UCSD-AML1 (cell line): ENCODE measurements at regions not wholly inside any gene's neighbourhood (a gene's known extent, or its start where the extent isn't known, plus 50 kb on each side); places are given as distances from the start of the nearest gene placed in this dataset.
"Not testable (repeated sequence)": the region's sequence is repeated elsewhere in the genome, so short reads cannot be mapped to it uniquely, and the experiment has no call there.

Experiments used
- DNase-seq: peaks from one replicate; lab custom pipeline; 2025; ENCODE audit not compliant: unreplicated experiment; lab: John Stamatoyannopoulos, UW

- no peak for DNase-seq
Measured at GRCh38 chr7:115297656-115298055, 375.8 kb downstream of the MDFIC start.

- DNase-seq, result no peak
Measured at GRCh38 chr7:115293628-115294240, 371.8 kb downstream of the MDFIC start.

- DNase-seq, result no peak
Measured at GRCh38 chr7:115292381-115292780, 370.5 kb downstream of the MDFIC start.

- no peak for DNase-seq
Measured at GRCh38 chr7:115289971-115290370, 368.1 kb downstream of the MDFIC start.

GRCh38 chr7:115276791-115277190 is 354.9 kb downstream of the MDFIC start:
- no peak for DNase-seq

GRCh38 chr7:115273855-115274254 is 352.0 kb downstream of the MDFIC start:
- DNase-seq, result not testable (repeated sequence)

- no peak for DNase-seq
Measured at GRCh38 chr7:115273139-115273772, 351.4 kb downstream of the MDFIC start.

GRCh38 chr7:115271332-115272235 is 349.7 kb downstream of the MDFIC start:
- DNase-seq, result no peak

- DNase-seq, result no peak
Measured at GRCh38 chr7:115269486-115269885, 347.6 kb downstream of the MDFIC start.

GRCh38 chr7:115267503-115267902 is 345.6 kb downstream of the MDFIC start:
- no peak for DNase-seq

- DNase-seq, result no peak
Measured at GRCh38 chr7:115260381-115260780, 338.5 kb downstream of the MDFIC start.

GRCh38 chr7:115252461-115252860 is 330.6 kb downstream of the MDFIC start:
- no peak for DNase-seq

GRCh38 chr7:115249080-115249479 is 327.2 kb downstream of the MDFIC start:
- no peak for DNase-seq

- no peak for DNase-seq
Measured at GRCh38 chr7:115241151-115241550, 319.3 kb downstream of the MDFIC start.

- no peak for DNase-seq
Measured at GRCh38 chr7:115240242-115240641, 318.3 kb downstream of the MDFIC start.

- no peak for DNase-seq
Measured at GRCh38 chr7:115235075-115235474, 313.2 kb downstream of the MDFIC start.

- no peak for DNase-seq
Measured at GRCh38 chr7:115233809-115234208, 311.9 kb downstream of the MDFIC start.

GRCh38 chr7:115232041-115232440 is 310.1 kb downstream of the MDFIC start:
- DNase-seq, result no peak

- no peak for DNase-seq
Measured at GRCh38 chr7:115230882-115231571, 309.1 kb downstream of the MDFIC start.

GRCh38 chr7:115229401-115230105 is 307.7 kb downstream of the MDFIC start:
- no peak for DNase-seq
